Mucosa of gallbladder (tissue), 1 donor: ENCODE measurements at regions not wholly inside any gene's neighbourhood (a gene's known extent, or its start where the extent isn't known, plus 50 kb on each side); places are given as distances from the start of the nearest gene placed in this dataset.
"Not testable (repeated sequence)": the region's sequence is repeated elsewhere in the genome, so short reads cannot be mapped to it uniquely, and the experiment has no call there.

Experiments used
- DNase-seq: peaks from one replicate; pipeline ENCODE4 v3.0.0-alpha.2; 2020; ENCODE audit warnings: low spot score
- donor health status: DM: no; HTN: no; CAD: no.

DNA sequence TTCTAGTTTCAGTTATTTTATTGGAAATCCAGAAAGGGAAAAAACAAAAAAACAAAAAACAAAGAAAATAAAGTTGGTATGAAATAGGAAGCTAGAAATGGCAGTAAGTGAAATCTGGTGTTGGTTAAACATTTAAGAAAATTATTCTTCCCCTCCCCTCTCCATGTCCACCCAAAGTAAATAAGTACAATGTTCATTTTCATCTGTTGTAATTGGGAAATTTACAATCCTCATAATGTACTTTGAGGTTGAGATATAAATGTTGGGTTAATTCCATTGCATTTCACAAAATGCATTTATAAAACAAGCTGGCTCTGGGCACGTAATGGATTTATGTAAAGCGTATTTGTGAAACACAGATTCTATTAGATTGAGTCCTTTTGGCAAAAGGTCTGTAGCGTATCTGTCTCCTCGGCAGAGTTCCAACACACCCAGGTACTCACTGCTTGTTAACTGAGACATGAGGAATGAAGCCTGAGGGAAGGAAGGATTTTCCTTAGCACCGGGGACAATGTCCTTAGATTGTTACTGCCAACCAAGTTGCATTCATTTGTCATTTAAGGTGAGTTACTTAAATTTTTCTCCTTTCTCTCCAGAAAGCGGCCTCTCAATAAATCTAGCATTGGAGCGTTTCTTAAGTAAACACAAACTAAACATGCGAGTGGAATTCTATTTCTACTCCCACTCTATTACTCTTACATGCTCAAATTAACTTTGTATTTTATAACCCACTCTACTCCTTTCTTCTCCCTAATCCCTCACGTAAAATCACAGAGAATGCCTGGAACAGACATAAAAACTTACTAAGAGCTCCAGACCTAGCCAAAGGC lies 912.3 kb upstream of the WWC1 start:
- DNase-seq: no peak

DNA sequence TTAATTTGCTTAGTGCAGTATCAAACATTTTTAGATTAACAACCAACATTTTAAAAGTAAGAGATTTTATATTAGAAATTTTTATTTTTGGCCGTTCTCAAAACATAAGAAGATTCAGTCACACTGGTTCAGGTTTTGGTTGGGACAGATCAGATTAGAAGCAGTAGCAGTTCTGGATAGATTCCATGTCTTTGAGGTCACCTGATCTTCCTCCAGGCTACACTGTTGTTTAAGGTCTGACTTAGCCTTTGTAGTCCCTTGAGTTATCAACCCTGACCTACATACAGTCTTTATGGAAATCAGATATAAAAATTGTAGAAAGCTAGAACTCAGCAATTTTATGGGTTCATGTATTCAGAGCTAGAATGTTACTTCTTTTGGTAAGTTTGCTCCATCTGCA lies 910.0 kb upstream of the WWC1 start:
- no peak for DNase-seq

DNA sequence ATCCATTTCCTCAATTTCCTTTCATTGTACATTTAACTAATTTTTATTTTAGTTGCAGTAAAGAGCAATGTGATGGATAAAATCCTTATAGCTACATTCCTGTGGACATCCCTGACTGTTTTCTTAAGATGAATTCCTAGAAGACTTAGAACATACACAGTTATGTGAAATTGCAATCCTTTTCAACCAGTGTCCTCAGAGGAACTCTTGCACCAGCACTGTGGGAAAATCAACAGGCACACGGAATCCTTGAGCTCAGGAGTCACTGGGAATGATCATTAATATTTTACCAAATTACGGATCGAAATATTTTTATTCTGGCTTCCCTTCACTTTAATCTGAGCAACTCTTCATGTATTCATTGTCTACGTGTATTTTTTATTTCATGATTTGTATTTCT lies 901.9 kb upstream of the WWC1 start:
- DNase-seq: no peak

DNA sequence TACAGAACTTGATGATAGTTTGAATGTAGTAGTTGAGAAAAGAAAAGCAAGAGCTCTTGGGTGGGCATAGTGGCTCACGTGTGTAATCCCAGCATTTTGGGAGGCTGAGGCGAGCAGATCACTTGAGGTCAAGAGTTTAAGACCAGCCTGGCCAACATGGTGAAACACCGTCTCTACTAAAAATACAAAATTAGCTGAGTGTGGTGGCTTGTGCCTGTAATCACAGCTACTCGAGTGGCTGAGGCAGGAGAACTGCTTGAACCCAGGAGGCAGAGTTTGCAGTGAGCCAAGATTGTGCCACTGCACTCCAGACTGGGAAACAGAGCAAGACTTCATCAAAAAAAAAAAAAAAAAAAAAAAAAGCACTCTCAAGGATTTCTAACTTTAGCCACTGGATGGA lies 900.2 kb upstream of the WWC1 start:
- DNase-seq: not testable (repeated sequence)

DNA sequence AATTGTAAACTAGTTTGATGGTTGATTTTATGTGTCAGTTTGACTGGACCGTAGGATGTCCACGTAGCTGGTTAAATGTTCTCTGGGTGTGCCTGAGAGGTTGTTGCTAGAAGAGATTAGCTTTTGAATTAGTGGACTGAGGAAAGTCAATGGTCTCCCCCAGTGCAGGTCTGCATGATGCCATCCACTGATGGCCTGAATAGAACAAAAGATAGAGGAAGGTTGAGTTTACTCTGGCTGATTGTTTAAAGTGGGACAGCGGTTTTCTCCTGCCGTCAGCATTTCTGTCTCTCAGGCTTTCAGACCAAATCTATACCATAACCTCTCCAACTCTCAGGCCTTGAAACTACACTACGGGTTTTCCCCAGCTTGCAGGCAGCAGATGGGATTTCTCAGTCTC lies 899.2 kb upstream of the WWC1 start:
- DNase-seq: no peak

DNA sequence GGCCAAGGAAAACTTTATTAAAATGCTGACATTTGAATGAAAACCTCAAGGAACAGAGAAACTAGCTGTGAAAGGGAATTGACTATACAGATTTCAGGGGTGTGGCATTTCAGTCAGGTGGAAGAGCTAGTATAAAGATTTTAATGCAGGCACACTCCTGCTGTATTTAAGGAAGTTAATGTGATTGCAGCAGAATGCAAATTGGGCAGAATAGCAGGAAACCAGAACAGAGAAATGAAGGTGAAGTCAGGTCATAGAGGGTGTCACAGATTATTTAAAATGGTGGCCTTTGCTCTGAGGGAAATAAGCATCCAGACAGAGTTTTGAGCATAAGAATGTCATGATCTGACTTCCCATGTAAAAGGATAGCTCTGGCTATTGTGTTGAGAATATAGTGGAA lies 898.1 kb upstream of the WWC1 start:
- DNase-seq: no peak

DNA sequence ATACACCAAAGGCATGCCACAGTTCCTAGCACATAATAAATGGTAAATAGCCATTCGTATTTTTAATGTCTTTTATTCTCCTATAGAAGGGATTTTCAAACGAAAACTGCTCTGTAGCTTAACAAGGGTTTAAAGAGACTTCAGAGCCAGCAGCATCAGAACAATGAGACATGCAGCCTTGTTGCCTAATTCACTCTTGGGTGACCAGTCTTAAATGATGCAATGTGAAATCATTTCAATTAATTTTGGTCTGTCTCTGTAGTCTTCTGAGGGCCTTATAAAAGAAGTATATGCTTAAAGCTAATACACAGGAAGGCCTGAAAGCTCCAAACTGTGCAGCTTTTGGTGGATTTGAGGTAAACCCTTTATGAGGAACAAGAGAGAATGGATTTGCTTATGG lies 888.8 kb upstream of the WWC1 start:
- no peak for DNase-seq

DNA sequence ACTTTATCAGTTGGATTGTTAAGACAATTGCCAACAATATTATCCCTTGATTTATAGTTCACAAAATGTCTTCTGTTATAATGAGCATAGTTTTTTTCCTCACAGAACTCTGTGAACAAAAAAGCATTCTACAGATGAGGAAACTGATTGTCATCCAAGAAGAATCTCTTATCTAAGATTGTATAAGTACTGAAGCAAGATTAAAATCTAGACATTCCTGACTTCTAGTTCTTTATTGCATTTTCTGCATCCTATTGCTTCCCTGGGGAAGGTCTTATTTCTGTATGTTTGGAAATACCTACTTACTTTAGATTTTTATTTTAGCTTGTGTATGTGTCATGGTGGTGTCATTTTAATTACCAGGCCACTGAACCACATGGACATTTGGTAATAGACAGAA lies 884.9 kb upstream of the WWC1 start:
- no peak for DNase-seq

DNA sequence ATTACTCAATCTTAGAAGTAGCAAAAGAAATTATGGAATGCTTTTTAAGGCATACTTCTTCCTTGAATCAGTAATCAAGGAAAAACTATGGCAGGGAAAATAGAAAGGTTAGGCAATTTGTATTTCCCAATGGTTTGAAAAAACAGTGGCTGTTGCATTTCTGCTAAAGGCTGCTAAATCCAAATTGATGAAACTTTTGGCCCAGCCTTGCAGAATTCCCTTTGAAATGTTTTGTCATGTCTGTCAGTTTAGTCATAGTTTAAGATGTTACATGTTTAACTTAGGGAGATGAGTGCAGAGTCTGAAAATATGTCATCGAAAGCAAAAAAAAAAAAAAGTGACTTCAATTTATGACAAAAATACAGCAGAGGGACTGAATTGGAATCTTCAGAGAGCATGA lies 878.9 kb upstream of the WWC1 start:
- no peak for DNase-seq

DNA sequence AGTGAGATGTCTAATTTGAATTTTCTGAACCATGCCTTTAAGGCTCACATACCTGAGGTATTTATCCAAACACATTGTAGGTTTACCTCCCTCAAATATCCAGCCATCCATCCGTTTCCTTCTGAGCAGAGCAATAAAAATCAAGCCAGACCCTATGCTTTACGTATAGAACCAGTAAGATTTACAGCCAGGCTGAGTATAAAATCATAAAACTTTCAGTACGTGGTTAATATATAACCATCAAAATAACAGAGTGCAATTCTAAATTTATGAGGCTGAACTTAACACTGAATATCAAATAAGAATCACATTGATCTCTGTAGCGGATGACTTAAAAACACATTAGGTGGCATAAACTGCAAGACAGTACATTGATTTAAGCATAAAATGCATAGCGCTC lies 877.9 kb upstream of the WWC1 start:
- no peak for DNase-seq

DNA sequence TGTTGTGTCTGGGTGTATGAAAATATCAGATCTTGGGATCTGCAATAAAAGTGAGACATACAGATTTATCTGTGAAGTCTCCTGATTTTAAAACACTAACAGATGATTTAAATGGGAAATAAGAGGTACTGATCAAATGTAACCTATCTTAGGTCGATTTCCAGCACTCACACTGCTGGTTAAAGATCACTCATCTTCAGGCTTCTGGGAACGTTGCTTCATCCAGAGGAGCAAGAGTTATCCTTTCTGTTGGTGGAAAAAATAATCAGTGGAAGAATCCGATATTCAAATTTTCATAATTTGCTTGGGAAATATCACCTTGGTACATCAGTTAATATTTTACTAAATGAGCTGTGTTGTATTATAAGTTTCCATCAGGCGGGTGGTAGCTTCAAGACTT lies 876.8 kb upstream of the WWC1 start:
- no peak for DNase-seq

DNA sequence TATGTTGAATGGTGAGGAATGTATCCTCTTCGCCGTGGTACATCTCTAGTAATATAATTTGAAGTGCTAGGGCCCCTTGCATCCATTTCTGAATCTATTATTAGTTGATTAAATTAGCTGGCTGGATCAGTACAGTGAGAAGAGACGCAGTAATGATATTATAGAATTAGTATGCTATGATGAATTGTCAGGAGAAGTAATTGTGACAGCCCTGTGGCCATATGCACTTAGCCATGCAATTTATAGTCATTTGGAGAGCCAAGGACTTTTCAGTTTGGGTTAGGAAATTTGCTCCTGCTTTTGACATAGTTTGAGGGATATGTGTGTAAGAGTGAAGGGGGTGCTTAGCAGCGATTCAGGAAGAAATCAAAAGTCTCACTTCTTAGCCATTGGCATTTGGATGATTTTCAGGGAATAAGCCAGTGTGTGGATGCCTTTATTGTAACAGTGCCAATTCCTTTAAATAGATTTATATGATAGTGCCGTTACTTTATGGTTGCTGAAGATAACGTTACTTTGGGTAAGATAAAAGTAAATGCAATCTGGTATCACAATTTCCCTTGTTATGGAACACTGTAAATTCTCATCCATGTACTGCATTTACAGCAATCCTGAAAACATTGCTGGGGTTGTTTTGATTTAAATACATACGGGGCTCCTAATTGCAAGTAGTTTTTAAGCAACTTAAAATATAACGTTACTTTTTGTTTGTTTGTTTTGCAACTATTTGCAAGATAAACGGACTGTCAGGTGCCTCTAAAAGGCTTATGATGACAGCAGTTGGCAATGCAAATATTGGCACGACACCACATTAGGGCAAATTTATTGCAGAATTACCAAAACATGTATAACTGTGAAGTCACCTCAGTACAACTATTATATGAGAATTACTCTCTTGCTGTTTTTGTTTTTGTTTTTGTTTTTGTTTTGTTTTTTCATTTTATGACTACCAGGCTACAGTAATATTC lies 875.4 kb upstream of the WWC1 start:
- no peak for DNase-seq

DNA sequence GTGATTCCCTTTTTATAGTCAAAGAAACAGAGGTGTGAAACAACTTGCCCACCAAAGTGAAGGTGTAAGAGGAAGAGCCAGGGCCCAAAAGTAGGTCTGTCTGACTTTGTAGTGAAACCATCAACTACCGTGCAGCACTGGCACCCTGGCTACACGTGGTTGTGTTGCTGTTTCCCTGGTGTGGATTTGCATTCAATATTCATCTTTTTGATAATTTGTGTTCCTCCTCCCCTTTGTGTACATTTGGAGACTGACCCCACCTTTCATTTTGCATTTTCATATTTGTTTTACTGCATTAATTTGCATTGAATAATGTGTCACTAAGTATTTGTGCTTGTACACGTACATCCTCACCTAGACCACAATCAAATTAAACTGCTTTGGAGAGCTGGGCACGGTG lies 873.8 kb upstream of the WWC1 start:
- DNase-seq: no peak

DNA sequence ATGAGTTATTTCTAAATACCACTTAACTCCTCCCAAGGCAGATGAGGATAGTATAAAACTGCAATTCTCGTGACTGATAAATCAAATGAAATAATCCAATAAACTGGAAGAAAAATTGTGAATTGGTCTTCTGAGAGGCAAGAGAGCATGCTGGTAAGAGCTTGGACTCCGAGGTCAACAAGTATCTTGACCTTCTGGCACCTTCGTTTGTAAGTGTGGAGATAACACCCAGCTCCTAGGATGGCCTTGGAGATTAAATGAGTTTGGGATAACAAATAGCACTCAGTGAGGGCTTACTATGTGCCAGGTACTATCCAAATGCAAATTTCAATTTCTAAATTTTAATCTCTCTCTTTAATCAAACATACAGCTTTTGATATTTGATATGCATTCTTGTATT lies 866.3 kb upstream of the WWC1 start:
- no peak for DNase-seq

DNA sequence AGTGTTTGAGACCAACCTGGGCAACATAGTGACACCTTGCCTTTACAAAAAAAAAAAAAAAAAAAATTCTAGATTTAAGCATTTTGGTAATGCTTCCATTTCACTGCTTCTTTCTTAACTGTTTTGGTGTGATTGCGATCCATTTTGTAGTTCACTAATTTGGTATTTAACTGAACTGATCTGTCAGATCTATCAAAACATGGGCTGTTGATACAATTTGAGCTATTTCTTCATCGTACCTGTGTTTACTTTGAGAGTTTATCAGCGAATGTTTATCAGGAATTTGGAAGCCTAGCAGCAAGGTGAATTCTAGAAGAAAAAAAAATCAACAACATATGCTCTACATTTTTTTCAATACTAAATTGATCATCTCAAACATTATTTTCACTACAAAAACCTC lies 864.9 kb upstream of the WWC1 start:
- DNase-seq: no peak

DNA sequence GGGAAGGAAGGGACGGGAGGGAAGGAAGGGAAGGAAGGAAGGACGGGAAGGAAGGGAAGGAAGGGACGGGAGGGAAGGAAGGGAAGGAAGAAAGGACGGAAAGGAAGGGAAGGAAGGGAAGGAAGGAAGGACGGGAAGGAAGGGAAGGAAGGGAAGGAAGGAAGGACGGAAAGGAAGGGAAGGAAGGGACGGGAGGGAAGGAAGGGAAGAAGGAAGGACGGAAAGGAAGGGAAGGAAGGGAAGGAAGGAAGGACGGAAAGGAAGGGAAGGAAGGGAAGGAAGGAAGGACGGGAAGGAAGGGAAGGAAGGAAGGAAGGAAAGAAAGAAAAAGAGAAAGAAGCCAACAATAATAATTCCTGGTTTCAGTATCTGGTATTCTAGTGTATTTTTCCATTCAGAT lies 863.8 kb upstream of the WWC1 start:
- DNase-seq: not testable (repeated sequence)

DNA sequence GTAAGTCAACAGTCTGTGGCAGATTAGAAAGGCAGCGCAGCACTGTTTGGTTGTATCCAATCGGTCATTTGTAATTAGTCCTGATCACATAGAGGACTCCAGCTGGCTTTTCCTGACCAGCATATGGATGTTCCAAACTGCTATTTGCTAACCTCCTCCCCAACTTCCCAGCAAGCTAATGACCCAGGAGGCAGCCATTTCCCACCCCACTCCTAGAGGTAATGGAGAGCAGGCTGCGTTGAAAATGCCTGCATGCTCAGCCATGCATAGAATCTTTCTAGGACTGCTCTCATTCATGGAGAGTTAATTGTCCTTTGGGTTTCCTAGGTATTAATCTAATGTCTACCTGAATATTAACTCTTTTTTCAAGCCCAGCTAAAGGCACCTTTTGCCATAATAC lies 850.6 kb upstream of the WWC1 start:
- no peak for DNase-seq

DNA sequence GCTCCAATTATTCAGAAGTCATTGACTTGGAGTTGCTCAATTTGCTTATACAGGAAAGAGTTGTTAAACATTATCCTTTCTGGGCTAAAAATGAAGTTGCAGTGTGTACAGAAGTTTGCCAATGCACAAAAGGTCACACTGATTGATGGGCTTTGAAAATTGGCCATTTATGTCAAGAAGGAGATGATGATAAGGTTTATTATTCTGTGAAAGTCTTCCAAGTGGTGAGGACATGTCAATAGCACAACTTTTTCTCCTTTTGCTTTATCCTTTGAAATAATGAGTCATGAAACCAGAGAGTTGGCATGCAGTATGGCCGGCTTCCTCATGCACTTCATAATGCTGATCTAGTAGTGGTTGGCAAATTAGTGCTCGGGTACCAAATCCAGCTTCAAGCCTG lies 848.5 kb upstream of the WWC1 start:
- no peak for DNase-seq

DNA sequence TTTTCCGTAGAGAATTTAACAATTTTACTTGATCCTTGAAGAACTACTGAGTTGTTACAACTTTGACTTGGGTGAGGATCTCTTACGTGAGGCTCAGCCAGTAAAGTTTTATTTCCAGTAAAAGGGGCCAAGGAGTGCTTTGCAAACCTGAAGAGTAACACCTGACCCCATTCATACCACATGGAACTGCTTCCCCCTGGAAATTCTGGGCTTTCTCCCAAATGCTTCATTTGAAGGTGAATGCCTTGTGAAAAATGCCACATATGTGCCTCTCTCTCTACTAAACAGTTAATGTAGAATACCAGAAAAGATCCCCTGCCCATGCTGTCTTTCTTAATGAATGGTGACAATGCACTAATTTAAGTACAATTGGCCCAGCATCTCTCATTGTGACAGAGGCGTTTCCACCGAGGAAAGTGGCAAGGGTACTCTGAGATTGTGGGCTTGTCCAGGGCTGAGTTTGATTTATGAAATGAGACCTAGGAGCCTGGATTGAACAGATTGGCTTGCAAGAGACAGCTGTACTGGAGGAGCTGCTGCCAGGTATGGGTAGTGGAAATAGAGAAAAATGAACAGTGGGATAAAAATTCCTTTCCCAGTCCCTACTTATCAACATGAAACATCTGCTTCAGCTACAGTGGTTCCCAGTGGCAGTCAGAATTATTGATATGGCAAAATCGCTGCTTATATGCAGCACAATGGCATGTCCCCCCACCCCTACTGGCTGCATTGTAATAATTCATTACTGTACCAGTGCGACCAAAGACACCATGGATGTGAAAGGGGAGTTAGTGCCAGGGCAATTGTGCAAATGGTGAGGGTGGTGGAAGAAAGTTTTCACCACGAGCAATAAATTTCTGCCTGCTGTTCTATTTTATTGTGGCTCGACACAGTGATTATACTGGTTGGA lies 843.7 kb upstream of the WWC1 start:
- no peak for DNase-seq

DNA sequence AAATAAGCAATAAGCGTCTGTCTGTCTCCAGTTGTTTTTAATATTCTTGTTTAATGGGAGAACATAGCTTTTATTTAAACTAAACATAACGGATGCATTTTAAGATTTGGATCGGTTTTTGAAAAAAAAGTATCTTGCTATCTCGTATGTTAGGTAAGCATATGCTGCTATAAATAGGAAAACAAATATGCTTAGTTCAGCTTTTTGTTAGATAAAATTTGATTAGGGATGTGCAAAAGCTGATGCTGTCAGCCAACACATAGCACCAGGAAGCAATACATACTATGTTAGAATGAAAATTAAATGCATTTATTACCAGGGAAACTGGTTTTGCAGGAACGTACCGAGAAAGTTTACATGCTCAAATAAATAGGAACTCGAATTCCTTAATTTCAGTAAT lies 843.1 kb upstream of the WWC1 start:
- DNase-seq: no peak

DNA sequence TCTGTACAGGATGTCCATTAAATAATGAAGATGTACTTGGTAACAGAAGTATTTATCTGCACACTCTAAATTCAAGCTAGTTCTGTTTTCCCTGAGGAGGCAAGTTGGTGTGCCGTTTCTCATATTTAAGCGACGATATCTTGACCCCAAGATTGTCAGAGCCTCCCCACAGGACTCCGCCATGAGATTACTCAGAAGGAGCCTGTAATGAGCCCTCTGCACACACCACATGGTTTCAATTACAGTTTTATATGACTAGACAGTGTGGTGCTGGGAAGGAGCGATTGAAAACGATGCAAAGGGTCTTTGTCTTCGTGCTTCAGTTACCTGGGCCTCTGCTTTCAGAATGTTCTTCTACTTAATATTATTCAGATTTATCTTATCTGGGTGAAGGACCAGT lies 840.4 kb upstream of the WWC1 start:
- no peak for DNase-seq

DNA sequence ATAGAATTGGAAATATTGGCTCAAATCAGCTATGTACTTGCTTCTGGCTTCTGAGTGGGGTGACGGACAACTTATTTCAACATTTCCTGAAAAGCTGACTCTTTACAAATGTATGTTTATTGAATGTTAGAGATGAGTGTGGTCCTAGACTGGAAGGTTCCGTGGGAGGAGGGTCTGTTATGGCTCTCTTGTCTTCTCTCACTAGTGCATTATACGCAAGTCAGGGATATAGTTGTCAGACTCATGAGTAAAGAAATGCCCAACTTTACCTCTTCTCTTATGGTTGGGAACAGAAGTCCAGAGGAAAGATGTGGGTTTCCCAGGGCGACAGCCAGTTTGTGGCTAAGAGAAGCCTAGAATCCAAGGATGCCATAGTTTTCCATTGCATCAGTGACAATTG lies 839.3 kb upstream of the WWC1 start:
- no peak for DNase-seq
